NCI-H2081 (cell line): ENCODE measurements at regions not wholly inside any gene's neighbourhood (a gene's known extent, or its start where the extent isn't known, plus 50 kb on each side); places are given as distances from the start of the nearest gene placed in this dataset.
"Not testable (repeated sequence)": the region's sequence is repeated elsewhere in the genome, so short reads cannot be mapped to it uniquely, and the experiment has no call there.

Source experiments
- DNase-seq, 2 experiments: peaks; one replicate each; lab custom pipeline; 2025; lab: John Stamatoyannopoulos, UW

GRCh38 chr12:72148709-72149108 is 123.5 kb upstream of the TRHDE start:
- no peak for DNase-seq

- DNase-seq = no peak
Measured at GRCh38 chr12:72162875-72163274, 109.3 kb upstream of the TRHDE start.

- no peak for DNase-seq
Measured at GRCh38 chr12:72168851-72169250, 103.3 kb upstream of the TRHDE start.

GRCh38 chr12:72173974-72174373 is 98.2 kb upstream of the TRHDE start:
- DNase-seq = no peak

GRCh38 chr12:72178244-72178643 is 93.9 kb upstream of the TRHDE start:
- DNase-seq = no peak

- DNase-seq = no peak
Measured at GRCh38 chr12:72178871-72179270, 93.3 kb upstream of the TRHDE start.

GRCh38 chr12:72179841-72180240 is 92.3 kb upstream of the TRHDE start:
- no peak for DNase-seq

- not testable (repeated sequence) for DNase-seq
Measured at GRCh38 chr12:72184971-72185533, 87.1 kb upstream of the TRHDE start.

GRCh38 chr12:72189266-72189665 is 82.9 kb upstream of the TRHDE start:
- no peak for DNase-seq

- no peak for DNase-seq
Measured at GRCh38 chr12:72191761-72192160, 80.4 kb upstream of the TRHDE start.

- no peak for DNase-seq
Measured at GRCh38 chr12:72197790-72198189, 74.4 kb upstream of the TRHDE start.

- DNase-seq = no peak
Measured at GRCh38 chr12:72201457-72201856, 70.7 kb upstream of the TRHDE start.

- no peak for DNase-seq
Measured at GRCh38 chr12:72203764-72204335, 68.3 kb upstream of the TRHDE start.

- DNase-seq = no peak
Measured at GRCh38 chr12:72207079-72207478, 65.1 kb upstream of the TRHDE start.

GRCh38 chr12:72207486-72208409 is 64.4 kb upstream of the TRHDE start:
- DNase-seq = no peak

- no peak for DNase-seq
Measured at GRCh38 chr12:72209086-72209485, 63.1 kb upstream of the TRHDE start.

GRCh38 chr12:72214163-72214562 is 58.0 kb upstream of the TRHDE start:
- DNase-seq = no peak

- not testable (repeated sequence) for DNase-seq
Measured at GRCh38 chr12:72215287-72215686, 56.9 kb upstream of the TRHDE start.

GRCh38 chr12:72219937-72220336 is 52.2 kb upstream of the TRHDE start:
- DNase-seq = no peak
